Testis (tissue), 2 donors: ENCODE measurements at regions not wholly inside any gene's neighbourhood (a gene's known extent, or its start where the extent isn't known, plus 50 kb on each side); places are given as distances from the start of the nearest gene placed in this dataset.

Source experiments
- DNase-seq: peaks from one replicate; pipeline ENCODE4 v3.0.0-alpha.2; 2019
- H3K27ac ChIP-seq, 2 donors: fragments of 200-600 bp; sonication (generic); one replicate each; pipeline ENCODE4 v1.5.1; 2019
- H3K27me3 ChIP-seq: fragments of 200-600 bp; sonication (generic); one replicate; pipeline ENCODE4 v1.5.1; 2019
- H3K36me3 ChIP-seq: fragments of 200-600 bp; sonication (generic); one replicate; pipeline ENCODE4 v1.5.1; 2017; ENCODE audit warnings: low read depth; ENCODE audit errors: missing control alignments
- H3K4me1 ChIP-seq: fragments of 200-600 bp; sonication (generic); one replicate; pipeline ENCODE4 v1.5.1; 2019
- H3K4me3 ChIP-seq, 2 donors: fragments of 200-600 bp; sonication (generic); one replicate each; pipeline ENCODE4 v1.5.1; 2017 to 2019
- H3K9me3 ChIP-seq: fragments of 200-600 bp; sonication (generic); one replicate; pipeline ENCODE4 v1.5.1; 2017
- POLR2A ChIP-seq: fragments of 450-650 bp; IDR thresholded peaks from one replicate; pipeline ENCODE4 v1.6.1; 2017; ENCODE audit warnings: antibody characterized with exemption, mild to moderate bottlenecking, moderate library complexity
- WGBS, 2 donors: methylation state at CpG; one replicate each; pipeline ENCODE4 v1.1.5; 2018; 5-methylcytosine and 5-hydroxymethylcytosine counted together
- intact Hi-C: fragments of 100-400 bp; cut with DNase I; formaldehyde crosslinking; loops from one replicate; pipeline ENCODE4 v1.15.1; 2023; ENCODE audit warnings: low total_unique reads
- TF ChIP-seq, protein P1 (sequence below), 3 experiments: fragments of 450-650 bp in 2 of 3; fragments of 200-600 bp in 1 of 3; sonication (generic) in 1 of 3; IDR thresholded peaks; one replicate each; pipeline ENCODE4 v1.5.1; 2016 to 2019; ENCODE audit warnings: antibody characterized with exemption in 3 of 3, mild to moderate bottlenecking in 2 of 3, moderate library complexity in 1 of 3

DNA sequence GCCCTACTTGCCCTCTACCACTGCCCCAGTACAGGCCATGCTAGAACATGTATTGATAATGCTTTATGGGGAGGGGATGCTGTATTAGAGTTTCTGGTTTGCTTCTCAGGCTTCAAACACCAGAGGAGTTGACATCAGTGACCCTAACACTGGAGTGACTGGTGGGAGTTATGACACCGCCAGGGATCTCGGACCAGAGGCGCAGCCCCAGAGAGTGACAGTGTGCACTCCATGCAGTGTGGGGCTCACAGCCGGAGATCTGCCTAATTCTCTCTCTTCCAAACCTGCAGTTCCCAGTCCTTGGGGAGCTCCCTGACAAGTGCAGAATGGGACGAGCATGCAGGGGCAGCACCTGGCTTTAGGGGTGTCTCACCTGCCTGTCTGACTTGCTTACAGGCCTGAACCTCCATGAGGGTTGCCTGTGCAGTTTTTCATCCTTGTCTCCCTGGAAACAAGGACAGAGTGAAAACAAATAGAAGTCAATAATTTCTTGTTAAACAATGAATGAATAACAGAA lies 244.9 kb upstream of the MYT1L start:
- no peak for DNase-seq
- Histone ChIP-seq H3K27ac (no peak overlapping the region), H3K36me3 (no peaks in the 10 kb centered on the region), H3K9me3 (no peaks in the 10 kb centered on the region), H3K4me3 (no peak overlapping the region), H3K27me3 (no peaks in the 10 kb centered on the region), H3K4me1 (no peaks in the 10 kb centered on the region)
- TF ChIP-seq, protein P1, sequence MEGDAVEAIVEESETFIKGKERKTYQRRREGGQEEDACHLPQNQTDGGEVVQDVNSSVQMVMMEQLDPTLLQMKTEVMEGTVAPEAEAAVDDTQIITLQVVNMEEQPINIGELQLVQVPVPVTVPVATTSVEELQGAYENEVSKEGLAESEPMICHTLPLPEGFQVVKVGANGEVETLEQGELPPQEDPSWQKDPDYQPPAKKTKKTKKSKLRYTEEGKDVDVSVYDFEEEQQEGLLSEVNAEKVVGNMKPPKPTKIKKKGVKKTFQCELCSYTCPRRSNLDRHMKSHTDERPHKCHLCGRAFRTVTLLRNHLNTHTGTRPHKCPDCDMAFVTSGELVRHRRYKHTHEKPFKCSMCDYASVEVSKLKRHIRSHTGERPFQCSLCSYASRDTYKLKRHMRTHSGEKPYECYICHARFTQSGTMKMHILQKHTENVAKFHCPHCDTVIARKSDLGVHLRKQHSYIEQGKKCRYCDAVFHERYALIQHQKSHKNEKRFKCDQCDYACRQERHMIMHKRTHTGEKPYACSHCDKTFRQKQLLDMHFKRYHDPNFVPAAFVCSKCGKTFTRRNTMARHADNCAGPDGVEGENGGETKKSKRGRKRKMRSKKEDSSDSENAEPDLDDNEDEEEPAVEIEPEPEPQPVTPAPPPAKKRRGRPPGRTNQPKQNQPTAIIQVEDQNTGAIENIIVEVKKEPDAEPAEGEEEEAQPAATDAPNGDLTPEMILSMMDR (IDR thresholded peaks at IDR 0.05) = no peak
- TF ChIP-seq POLR2A = no peak
- WGBS, 2 donors = 73 to 91% methylated on average over 3 to 5 of the region's 5 CpGs
- intact Hi-C loops = no loop called here

DNA sequence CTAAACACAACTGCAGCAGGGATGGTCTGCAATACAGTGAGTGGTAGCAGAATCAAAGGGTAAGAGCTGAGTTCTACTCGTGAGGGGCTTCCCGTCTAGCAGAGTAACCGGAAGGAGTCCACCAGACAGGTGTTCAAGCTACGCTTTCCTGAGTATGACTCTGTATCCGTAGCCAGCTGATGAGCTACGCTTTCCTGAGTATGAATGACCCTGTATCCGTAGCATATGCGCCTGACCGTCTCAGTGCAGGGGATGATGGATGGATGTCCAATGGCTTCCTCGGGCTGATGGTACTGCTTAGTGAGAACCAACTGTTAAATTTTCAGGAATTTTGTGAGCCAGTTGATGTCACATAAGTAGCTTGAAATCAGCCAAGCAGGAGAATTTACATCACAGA lies 244.1 kb upstream of the MYT1L start:
- no peak for TF ChIP-seq POLR2A
- TF ChIP-seq, protein P1 (IDR thresholded peaks at IDR 0.05) = no peak
- no peak for DNase-seq
- 86 to 93% methylated on average over 10 of the region's 10 CpGs for WGBS, 2 donors

DNA sequence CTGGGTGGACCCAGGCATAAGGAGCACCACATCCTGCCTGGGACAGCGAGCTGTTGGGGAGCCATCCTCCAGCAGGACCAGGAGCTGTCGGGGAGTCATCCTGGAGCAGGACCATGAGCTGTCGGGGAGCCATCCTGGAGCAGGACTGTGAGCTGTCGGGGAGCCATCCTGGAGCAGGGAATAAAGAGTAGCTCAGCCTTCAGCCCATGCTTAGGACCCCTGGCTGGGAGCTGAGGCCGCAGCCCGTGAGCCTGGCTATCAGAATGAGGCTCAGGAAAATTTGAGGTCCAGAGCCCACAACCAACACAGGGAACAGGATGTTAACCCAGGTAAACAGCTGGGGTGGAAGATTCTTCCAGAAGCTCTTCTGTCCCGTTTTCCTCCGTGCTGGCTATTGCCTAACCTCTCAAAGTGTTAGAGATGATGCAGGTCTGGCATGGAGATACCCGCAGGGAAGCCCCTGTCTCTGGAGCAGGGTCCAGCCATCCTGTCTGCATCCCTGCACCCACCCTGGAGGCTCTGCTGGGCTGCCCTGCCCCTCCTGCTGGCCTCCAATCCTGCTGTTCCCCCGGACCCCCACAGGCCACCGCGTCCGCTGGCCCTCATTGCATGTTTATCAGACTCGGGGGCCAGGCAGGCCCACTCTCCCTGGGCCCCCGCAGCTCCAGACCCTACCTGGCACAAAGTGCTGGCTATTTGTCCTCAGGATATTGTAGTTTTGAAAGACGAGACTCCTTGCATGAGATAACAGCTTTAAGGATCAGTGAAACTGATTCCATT lies 243.5 kb upstream of the MYT1L start:
- H3K27me3 ChIP-seq = no peaks in the 10 kb centered on the region

More for the DNA sequence above, 244.1 kb upstream of the MYT1L start:
- no peaks in the 10 kb centered on the region for H3K27me3 ChIP-seq
- intact Hi-C loops = no loop called here
- no peak overlapping the region for H3K4me3 ChIP-seq
- no peaks in the 10 kb centered on the region for H3K36me3 ChIP-seq
- no peaks in the 10 kb centered on the region for H3K4me1 ChIP-seq
- no peaks in the 10 kb centered on the region for H3K9me3 ChIP-seq
- no peak overlapping the region for H3K27ac ChIP-seq

DNA sequence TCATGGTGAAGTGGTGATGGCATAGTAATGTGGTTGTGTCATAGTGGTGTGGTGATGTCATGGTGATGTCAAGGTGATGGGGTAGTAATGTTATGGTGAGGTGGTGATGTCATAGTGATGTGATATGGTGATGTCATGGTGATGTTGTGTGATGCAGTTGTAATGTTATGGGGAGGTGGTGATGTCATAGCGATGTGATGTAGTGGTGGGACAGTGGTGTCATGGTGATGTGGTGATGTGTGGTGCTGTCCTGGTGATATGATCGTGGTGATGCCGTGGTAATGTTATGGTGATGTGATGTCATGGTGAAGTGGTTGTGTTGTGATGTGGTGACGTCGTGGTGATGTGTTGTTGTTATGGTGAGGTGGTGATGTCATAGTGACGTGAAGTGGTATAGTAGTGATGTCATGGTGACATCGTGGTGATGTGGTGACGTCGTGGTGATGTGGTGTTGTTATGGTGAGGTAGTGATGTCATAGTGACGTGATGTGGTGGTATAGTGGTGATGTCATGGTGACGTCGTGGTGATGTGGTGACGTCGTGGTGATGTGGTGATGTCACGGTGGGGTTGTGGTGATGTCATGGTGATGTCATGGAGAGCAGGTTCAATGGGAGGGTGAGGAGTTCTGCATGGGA lies 242.7 kb upstream of the MYT1L start:
- no peak for DNase-seq
- Histone ChIP-seq H3K27ac (no peak overlapping the region), H3K4me1 (no peaks in the 10 kb centered on the region), H3K9me3 (no peaks in the 10 kb centered on the region), H3K4me3 (no peak overlapping the region), H3K36me3 (no peaks in the 10 kb centered on the region), H3K27me3 (no peaks in the 10 kb centered on the region)
- TF ChIP-seq, protein P1 (IDR thresholded peaks at IDR 0.05) = no peak
- no peak for TF ChIP-seq POLR2A
- WGBS, 2 donors = 89 to 95% methylated on average over 15 of the region's 15 CpGs
- intact Hi-C loops = no loop called here

More for the DNA sequence above, 243.5 kb upstream of the MYT1L start:
- no peak overlapping the region for H3K27ac ChIP-seq
- no peak overlapping the region for H3K4me3 ChIP-seq
- no peak for DNase-seq
- H3K4me1 ChIP-seq = no peaks in the 10 kb centered on the region
- no peak for TF ChIP-seq POLR2A
- TF ChIP-seq, protein P1 (IDR thresholded peaks at IDR 0.05) = no peak
- H3K36me3 ChIP-seq = no peaks in the 10 kb centered on the region
- WGBS, 2 donors = 86 to 95% methylated on average over 11 to 15 of the region's 16 CpGs
- intact Hi-C loops = no loop called here
- no peaks in the 10 kb centered on the region for H3K9me3 ChIP-seq
